Ishikawa (cell line): ENCODE measurements at regions not wholly inside any gene's neighbourhood (a gene's known extent, or its start where the extent isn't known, plus 50 kb on each side); places are given as distances from the start of the nearest gene placed in this dataset.

Experiments used
- NFIC ChIP-seq: IDR thresholded peaks from 2 replicates; pipeline ENCODE4 v1.6.1; 2012
- RAD21 ChIP-seq: IDR thresholded peaks from 2 replicates; pipeline ENCODE4 v1.6.1; 2012; ENCODE audit warnings: low read depth
- TAF1 ChIP-seq: IDR thresholded peaks from 2 replicates; pipeline ENCODE4 v1.6.1; 2012; ENCODE audit warnings: low read depth, mild to moderate bottlenecking
- ZBTB7A ChIP-seq: IDR thresholded peaks from 2 replicates; pipeline ENCODE4 v1.6.1; 2012; ENCODE audit warnings: low read depth

DNA sequence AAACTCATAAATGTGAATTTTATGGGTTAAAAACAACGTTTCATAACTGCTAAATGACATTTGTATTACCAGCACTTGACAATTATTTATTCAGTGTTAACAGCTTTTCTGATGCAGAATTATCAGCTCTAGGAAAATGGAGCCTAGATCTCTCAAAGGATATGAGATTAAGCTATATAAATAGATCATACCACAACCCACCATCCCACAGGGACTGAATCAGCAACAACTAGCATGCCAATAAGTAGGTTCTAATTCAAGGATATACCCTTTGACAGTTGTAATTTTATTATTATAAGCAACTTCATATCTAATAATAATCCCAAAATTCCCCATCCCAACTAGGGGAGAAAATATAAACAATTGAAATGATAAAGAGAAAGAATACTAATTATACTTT lies 275.4 kb upstream of the RGS18 start:
- TF ChIP-seq ZBTB7A (no peak), NFIC (no peak), RAD21 (no peak), TAF1 (no peak)
